ENCODE measurements at regions not wholly inside any gene's neighbourhood (a gene's known extent, or its start where the extent isn't known, plus 50 kb on each side); places are given as distances from the start of the nearest gene placed in this dataset.

DNA sequence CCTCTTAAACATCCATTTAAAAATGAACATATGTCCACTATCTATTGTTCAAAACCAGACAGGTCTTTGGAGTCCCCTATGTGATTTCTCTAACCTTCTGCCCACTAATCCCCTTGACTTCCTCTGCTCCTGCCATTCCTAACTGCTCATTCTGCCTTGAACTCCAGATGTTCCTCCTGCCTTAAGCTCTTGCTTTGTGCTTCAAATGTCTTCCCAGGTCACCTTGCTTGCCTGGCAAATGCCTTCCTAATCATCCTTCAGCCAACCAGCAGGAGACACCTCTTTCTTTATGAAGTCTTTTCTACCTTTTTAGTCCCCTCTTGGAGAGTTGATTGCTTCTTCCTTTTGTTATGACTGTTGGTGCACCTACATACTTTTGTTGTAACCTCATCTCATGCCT, 1043.0 kb upstream of the CHAC2 start:
- no peak for ATAC-seq
- Histone ChIP-seq H3K4me3 (no peak overlapping the region), H3K27me3 (no peaks in the 10 kb centered on the region), H3K27ac (no peak overlapping the region), H3K4me1 (no peaks in the 10 kb centered on the region), H3K36me3 (no peaks in the 10 kb centered on the region), H3K9me3 (peaks cover 0 to 16% of the 10 kb centered on the region in 2 donors)
- intact Hi-C loops (cut with DNase I) = no loop called here
- DNase-seq = no peak
- TF ChIP-seq, protein P1, sequence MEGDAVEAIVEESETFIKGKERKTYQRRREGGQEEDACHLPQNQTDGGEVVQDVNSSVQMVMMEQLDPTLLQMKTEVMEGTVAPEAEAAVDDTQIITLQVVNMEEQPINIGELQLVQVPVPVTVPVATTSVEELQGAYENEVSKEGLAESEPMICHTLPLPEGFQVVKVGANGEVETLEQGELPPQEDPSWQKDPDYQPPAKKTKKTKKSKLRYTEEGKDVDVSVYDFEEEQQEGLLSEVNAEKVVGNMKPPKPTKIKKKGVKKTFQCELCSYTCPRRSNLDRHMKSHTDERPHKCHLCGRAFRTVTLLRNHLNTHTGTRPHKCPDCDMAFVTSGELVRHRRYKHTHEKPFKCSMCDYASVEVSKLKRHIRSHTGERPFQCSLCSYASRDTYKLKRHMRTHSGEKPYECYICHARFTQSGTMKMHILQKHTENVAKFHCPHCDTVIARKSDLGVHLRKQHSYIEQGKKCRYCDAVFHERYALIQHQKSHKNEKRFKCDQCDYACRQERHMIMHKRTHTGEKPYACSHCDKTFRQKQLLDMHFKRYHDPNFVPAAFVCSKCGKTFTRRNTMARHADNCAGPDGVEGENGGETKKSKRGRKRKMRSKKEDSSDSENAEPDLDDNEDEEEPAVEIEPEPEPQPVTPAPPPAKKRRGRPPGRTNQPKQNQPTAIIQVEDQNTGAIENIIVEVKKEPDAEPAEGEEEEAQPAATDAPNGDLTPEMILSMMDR (IDR thresholded peaks at IDR 0.05) = no peak

DNA sequence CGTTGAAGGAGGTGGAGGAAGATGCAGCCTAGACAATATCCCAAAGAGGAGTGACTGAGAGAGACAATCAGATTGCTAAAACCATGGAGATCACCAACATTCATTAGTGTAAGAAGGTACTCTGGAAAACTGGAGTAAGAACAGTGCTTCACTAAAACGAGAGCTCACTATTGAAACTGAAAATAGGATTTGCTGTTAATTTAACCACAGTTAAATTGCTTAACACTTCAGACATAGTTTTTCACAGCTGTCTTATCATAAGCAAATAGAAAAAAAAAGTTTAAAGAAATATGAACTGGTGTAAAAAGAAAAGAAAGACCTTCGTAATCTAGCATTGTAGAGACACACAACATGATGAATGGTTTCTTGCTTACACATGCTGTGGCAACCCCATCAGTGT, 1049.8 kb upstream of the CHAC2 start:
- H3K4me1 ChIP-seq = no peaks in the 10 kb centered on the region
- ATAC-seq (no peak), DNase-seq (no peak)
- H3K27me3 ChIP-seq = no peaks in the 10 kb centered on the region
- no peaks in the 10 kb centered on the region for H3K36me3 ChIP-seq
- no peak overlapping the region for H3K27ac ChIP-seq
- H3K9me3 ChIP-seq = peaks cover 0 to 6% of the 10 kb centered on the region in 2 donors
- intact Hi-C loops (cut with DNase I) = no loop called here
- TF ChIP-seq, protein P1 (IDR thresholded peaks at IDR 0.05) = no peak
- no peak overlapping the region for H3K4me3 ChIP-seq

DNA sequence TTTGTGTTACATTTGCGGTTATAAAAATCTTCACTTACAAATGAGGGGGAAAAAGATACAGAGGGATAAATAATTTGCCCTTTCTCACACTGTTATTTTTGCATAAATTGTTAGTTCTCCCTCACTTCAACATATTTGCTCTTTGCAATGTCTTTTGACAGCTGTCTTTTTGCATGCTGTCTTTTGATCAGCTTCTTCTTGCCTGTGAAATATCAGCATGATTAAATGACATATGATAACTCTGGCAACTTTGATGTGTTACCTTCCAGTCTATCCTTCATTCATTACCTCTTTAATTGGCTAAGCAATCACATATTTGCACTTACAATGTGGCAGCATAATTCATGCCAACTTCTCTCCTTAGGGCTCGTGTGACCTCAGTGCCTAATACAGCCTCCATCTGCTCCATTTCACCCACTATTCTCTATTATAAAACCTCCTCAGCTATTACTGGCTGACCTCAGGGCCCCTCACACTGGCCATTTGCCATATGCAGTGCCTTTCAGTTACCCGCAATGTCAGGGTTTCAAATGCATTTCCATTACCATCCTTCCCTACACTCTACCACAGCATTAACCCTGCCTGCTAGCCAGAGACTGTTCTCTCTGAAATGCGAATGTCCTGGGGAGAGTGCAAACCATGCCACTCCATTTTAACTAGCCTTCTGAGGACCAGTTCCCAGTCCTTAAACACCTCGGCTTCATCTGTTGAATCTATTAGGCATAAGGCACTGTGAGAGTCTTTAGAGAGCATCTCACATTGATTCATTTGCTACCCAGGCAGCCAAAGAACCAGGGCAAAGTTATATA, 1056.6 kb upstream of the CHAC2 start:
- peaks cover 0 to 4% of the 10 kb centered on the region in 2 donors for H3K9me3 ChIP-seq
- H3K4me1 ChIP-seq = no peaks in the 10 kb centered on the region
- TF ChIP-seq, protein P1 (IDR thresholded peaks at IDR 0.05) = no peak
- ATAC-seq = no peak
- intact Hi-C loops (cut with DNase I) = no loop called here
- H3K27ac ChIP-seq = no peak overlapping the region
- no peaks in the 10 kb centered on the region for H3K36me3 ChIP-seq
- no peak for DNase-seq
- H3K4me3 ChIP-seq = no peak overlapping the region
- H3K27me3 ChIP-seq = no peaks in the 10 kb centered on the region

DNA sequence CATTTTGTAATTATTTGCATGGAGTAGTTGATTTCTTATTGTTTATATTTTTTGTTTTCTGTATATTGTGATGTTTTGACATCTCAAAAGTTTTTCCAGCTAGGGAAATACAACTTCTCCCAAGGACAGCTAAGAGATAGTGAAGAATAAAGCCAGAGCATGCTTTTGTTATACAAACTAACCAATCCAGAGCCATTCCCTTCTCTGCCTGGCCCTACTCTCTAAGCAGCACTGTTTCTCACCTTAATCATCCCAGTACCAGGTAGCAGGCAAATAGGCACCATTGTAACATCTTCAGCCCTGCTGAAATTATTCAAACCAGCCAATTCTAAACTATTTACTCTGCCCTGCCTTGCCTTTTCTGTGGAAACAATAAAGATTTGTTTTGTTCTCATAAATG, 1063.4 kb upstream of the CHAC2 start:
- no peaks in the 10 kb centered on the region for H3K9me3 ChIP-seq
- H3K27ac ChIP-seq = no peak overlapping the region
- DNase-seq (no peak), ATAC-seq (no peak)
- no peak overlapping the region for H3K4me3 ChIP-seq
- TF ChIP-seq, protein P1 (IDR thresholded peaks at IDR 0.05) = no peak
- no peaks in the 10 kb centered on the region for H3K4me1 ChIP-seq
- no peaks in the 10 kb centered on the region for H3K27me3 ChIP-seq
- H3K36me3 ChIP-seq = no peaks in the 10 kb centered on the region
- intact Hi-C loops (cut with DNase I) = no loop called here

DNA sequence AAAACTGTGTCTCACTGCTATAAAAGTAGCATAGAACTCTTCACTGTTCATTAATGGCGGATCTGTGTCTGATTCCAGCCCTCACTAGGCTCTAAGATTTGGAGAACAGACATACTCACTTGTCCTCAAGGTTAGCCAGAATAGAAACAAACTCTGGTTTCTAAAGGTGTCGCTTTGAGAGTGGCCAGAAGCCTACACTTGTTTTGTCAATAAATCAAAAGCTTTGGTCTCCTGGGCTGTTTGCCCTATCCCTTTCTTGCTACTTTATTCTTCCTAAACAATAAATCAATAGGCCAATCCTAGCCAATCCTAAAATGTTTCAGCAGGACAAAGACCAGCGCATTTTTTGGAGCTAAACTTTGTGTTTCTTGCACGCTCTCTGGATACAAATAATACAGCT, 1064.6 kb upstream of the CHAC2 start:
- H3K9me3 ChIP-seq = no peaks in the 10 kb centered on the region
- no peak for ATAC-seq
- no peak overlapping the region for H3K27ac ChIP-seq
- TF ChIP-seq, protein P1 (IDR thresholded peaks at IDR 0.05) = no peak
- H3K4me1 ChIP-seq = no peaks in the 10 kb centered on the region
- H3K36me3 ChIP-seq = no peaks in the 10 kb centered on the region
- DNase-seq = no peak
- no peaks in the 10 kb centered on the region for H3K27me3 ChIP-seq
- no peak overlapping the region for H3K4me3 ChIP-seq
- intact Hi-C loops (cut with DNase I) = no loop called here
